Thoracic aorta (tissue), 2 donors: ENCODE measurements at regions not wholly inside any gene's neighbourhood (a gene's known extent, or its start where the extent isn't known, plus 50 kb on each side); places are given as distances from the start of the nearest gene placed in this dataset.
"Not testable (repeated sequence)": the region's sequence is repeated elsewhere in the genome, so short reads cannot be mapped to it uniquely, and the experiment has no call there.

Experiments used
- ATAC-seq: fragments of 150-250 bp; one replicate; pipeline ENCODE4 v1.8.0; 2017; ENCODE audit warnings: low read depth; ENCODE audit not compliant: insufficient number of reproducible peaks, low FRiP score
- DNase-seq: peaks from one replicate; pipeline ENCODE4 v3.0.0-alpha.2; 2020; ENCODE audit warnings: low spot score
- H3K27ac ChIP-seq, 2 donors: fragments of 200-600 bp; sonication (generic); 1 replicate in 1 of 2; 2 replicates in 1 of 2; pipeline ENCODE4 v1.5.1; 2016; ENCODE audit warnings: mild to moderate bottlenecking in 2 of 2, moderate library complexity in 2 of 2
- H3K27me3 ChIP-seq: fragments of 200-600 bp; sonication (generic); replicated peaks from 2 replicates; pipeline ENCODE4 v1.6.0; 2016; ENCODE audit warnings: mild to moderate bottlenecking; ENCODE audit not compliant: insufficient read depth
- H3K36me3 ChIP-seq: fragments of 200-600 bp; sonication (generic); one replicate; pipeline ENCODE4 v1.5.1; 2016
- H3K4me1 ChIP-seq, 2 donors: fragments of 200-600 bp; sonication (generic); 1 replicate in 1 of 2; 2 replicates in 1 of 2; pipeline versions ENCODE4 v1.5.1 to v1.6.0; 2016; ENCODE audit warnings: low read depth in 2 of 2, mild to moderate bottlenecking in 1 of 2; ENCODE audit not compliant: control insufficient read depth in 1 of 2
- H3K4me3 ChIP-seq: fragments of 200-600 bp; sonication (generic); 2 replicates; pipeline ENCODE4 v1.5.1; 2016; ENCODE audit warnings: mild to moderate bottlenecking
- H3K9me3 ChIP-seq: fragments of 200-600 bp; sonication (generic); 2 replicates; pipeline ENCODE4 v1.5.1; 2016
- TF ChIP-seq, protein P1 (sequence below): fragments of 200-600 bp; sonication (generic); IDR thresholded peaks from one replicate; pipeline ENCODE4 v1.5.1; 2019; ENCODE audit warnings: antibody characterized with exemption

DNA sequence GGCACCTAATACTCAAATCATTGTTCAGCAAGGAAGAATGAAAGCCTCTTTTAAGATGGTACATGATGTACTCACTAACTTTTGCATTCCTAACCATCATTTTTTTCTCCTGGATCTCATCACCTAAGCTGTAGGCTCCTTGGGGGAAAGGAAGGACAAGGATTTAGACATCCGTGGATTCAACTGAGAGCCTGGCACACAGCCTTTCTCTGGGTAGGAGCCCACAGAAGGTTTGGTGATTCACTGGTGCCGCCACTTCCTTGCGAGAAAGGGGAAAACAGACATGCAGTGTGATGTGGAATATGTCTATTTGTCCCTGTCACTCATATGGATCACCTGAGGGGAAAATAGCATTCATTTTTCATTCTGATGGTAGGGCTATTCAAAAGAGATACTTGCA, 147.3 kb downstream of the PCDH7 start:
- Histone ChIP-seq H3K9me3 (no peaks in the 10 kb centered on the region), H3K27ac (peak overlapping the region; percentile 86 to 89), H3K27me3 (no peaks in the 10 kb centered on the region), H3K4me3 (peak overlapping the region; percentile 55), H3K36me3 (no peaks in the 10 kb centered on the region), H3K4me1 (peaks cover 44 to 93% of the 10 kb centered on the region in 2 donors)
- TF ChIP-seq, protein P1, sequence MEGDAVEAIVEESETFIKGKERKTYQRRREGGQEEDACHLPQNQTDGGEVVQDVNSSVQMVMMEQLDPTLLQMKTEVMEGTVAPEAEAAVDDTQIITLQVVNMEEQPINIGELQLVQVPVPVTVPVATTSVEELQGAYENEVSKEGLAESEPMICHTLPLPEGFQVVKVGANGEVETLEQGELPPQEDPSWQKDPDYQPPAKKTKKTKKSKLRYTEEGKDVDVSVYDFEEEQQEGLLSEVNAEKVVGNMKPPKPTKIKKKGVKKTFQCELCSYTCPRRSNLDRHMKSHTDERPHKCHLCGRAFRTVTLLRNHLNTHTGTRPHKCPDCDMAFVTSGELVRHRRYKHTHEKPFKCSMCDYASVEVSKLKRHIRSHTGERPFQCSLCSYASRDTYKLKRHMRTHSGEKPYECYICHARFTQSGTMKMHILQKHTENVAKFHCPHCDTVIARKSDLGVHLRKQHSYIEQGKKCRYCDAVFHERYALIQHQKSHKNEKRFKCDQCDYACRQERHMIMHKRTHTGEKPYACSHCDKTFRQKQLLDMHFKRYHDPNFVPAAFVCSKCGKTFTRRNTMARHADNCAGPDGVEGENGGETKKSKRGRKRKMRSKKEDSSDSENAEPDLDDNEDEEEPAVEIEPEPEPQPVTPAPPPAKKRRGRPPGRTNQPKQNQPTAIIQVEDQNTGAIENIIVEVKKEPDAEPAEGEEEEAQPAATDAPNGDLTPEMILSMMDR: no peak
- DNase-seq (no peak), ATAC-seq (no peak)

DNA sequence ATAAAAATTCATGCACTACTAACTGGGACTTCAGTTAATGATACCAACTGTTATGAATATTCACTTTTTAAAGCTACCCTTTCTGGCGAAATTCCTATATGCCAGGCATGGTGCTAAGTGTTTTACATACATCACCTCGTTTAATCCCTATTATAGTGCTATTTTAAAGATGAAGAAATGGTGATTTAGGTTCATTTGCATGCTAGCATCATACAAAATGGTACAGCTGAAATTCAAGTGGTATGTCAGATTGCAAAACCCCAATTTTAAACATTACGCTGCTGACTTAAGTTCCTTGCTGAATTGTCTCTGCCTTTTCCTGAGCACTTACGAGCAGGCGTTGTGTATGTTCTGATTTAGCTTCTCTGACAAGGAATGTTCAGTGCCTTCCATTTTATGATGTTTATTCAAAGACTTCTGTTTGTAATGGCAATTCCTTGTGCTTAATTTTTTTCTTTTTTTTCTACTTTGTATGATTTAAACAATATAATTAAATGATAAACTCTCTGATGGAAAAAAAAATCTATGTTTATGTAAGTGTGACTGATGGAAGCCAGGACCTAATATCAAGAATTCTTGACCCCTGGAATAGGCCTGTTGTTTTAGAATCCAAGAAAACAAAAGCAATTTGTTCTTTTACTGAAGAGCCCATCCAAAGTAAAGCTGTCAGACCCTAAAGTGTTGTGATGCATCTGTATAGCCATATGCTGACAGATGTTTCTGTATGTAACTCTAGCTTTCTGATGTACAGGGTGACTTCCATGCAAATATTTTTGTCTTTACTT, 148.1 kb downstream of the PCDH7 start:
- DNase-seq (no peak), ATAC-seq (no peak)
- Histone ChIP-seq H3K4me3 (peak overlapping the region; percentile 1), H3K36me3 (no peaks in the 10 kb centered on the region), H3K27me3 (no peaks in the 10 kb centered on the region), H3K9me3 (no peaks in the 10 kb centered on the region), H3K27ac (peak overlapping the region; percentile 86 to 89), H3K4me1 (peaks cover 38 to 84% of the 10 kb centered on the region in 2 donors)
- TF ChIP-seq, protein P1: no peak

DNA sequence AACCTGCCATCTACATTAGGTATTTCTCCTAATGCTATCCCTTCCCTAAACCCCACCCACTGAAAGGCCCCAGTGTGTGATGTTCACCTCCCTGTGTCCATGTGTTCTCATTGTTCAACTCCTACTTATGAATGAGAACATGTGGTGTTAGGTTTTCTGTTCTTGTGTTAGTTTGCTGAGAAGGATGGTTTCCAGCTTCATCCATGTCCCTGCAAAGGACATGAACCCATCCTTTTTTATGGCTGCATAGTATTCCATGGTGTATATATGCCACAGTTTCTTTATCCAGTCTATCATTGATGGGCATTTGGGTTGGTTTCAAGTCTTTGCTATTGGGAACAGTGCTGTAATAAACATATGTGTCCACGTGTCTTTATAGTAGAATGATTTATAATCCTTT, 149.2 kb downstream of the PCDH7 start:
- not testable (repeated sequence) for H3K9me3 ChIP-seq, ATAC-seq, H3K36me3 ChIP-seq, H3K27me3 ChIP-seq, DNase-seq, H3K4me3 ChIP-seq
- Histone ChIP-seq H3K4me1 (peaks cover 32 to 73% of the 10 kb centered on the region in 2 donors), H3K27ac (peak overlapping the region; percentile 86 to 89)

DNA sequence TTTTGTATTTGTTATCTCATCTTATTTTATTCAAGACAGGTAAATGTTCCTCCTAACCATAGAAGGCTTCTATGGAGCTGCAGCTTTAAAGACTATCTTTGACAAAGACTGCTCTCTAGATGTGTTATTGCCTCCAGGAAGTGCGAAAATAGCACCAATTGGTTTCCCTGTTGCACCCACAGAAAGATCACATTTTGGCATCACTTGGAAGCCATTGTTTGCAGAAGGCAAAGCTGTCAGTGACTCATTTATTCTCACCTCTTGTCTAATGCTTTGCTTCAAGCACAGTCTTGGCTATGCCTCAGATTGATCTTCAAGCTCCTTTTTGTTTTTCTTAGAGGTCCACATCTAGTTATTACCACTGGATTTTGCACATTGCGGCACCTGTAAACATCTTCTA, 150.3 kb downstream of the PCDH7 start:
- no peak overlapping the region for H3K4me3 ChIP-seq
- no peaks in the 10 kb centered on the region for H3K36me3 ChIP-seq
- TF ChIP-seq, protein P1: no peak
- peak overlapping the region; percentile 34 to 40 for H3K27ac ChIP-seq
- no peaks in the 10 kb centered on the region for H3K9me3 ChIP-seq
- H3K4me1 ChIP-seq: peaks cover 30 to 62% of the 10 kb centered on the region in 2 donors
- no peak for ATAC-seq
- no peaks in the 10 kb centered on the region for H3K27me3 ChIP-seq
- DNase-seq: no peak

DNA sequence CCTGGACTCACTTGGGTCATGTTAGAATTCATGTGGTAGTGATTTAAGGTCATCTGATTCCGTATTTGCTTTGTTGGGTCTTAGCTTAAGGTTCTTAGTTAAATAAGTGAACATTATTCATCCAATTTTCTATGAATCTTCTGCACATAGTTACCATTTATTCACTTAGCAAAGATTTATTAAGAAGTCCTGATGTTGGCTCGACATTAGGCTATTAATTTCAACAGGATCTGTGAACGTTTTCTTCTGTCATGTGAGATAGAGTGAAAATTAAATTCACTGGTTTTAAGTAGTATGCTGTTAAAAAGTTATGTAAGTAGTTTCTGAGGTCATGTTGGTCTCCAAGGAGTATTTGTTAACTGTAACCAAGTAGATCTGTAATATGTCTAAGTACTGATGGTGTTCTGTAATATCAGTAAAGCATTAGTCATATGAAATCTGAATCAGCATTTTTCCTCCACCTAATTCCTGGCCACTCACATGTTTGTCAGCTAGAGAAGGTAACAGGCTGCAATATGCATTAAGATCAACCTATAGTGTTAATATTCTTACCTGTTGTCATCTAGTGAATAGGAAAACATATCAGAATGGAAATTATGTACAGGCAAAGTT, 155.6 kb downstream of the PCDH7 start:
- no peaks in the 10 kb centered on the region for H3K27me3 ChIP-seq
- no peaks in the 10 kb centered on the region for H3K36me3 ChIP-seq
- no peaks in the 10 kb centered on the region for H3K9me3 ChIP-seq
- peaks cover 9 to 52% of the 10 kb centered on the region in 2 donors for H3K4me1 ChIP-seq
- ATAC-seq (no peak), DNase-seq (no peak)
- TF ChIP-seq, protein P1: no peak
- peak overlapping the region in 1 of 2 donors; percentile 23 for H3K27ac ChIP-seq
- no peak overlapping the region for H3K4me3 ChIP-seq
